Amniotic epithelial cell (primary cell): ENCODE measurements at regions not wholly inside any gene's neighbourhood (a gene's known extent, or its start where the extent isn't known, plus 50 kb on each side); places are given as distances from the start of the nearest gene placed in this dataset.
A peak's percentile ranks its signal among the peaks of the same experiment; 100 is the strongest.

ENCODE experiments used
- DNase-seq: peaks from one replicate; pipeline ENCODE4 v3.0.0-alpha.2; 2010; ENCODE audit warnings: low read depth

GRCh38 chr9:95615246-95615645 lies 98.5 kb upstream of the PTCH1 start:
- DNase-seq = no peak

- DNase-seq = no peak
Observed at GRCh38 chr9:95613670-95614069, 96.9 kb upstream of the PTCH1 start.

GRCh38 chr9:95611354-95611753 lies 94.6 kb upstream of the PTCH1 start:
- DNase-seq = no peak

GRCh38 chr9:95610006-95610785 lies 93.4 kb upstream of the PTCH1 start:
- no peak for DNase-seq

- no peak for DNase-seq
Observed at GRCh38 chr9:95609426-95609825, 92.7 kb upstream of the PTCH1 start.

GRCh38 chr9:95608341-95608740 lies 91.6 kb upstream of the PTCH1 start:
- no peak for DNase-seq

GRCh38 chr9:95607507-95607906 lies 90.7 kb upstream of the PTCH1 start:
- no peak for DNase-seq

GRCh38 chr9:95606489-95607350 lies 89.9 kb upstream of the PTCH1 start:
- DNase-seq = peak; percentile 22

GRCh38 chr9:95605816-95606488 lies 89.2 kb upstream of the PTCH1 start:
- no peak for DNase-seq

- no peak for DNase-seq
Observed at GRCh38 chr9:95605101-95605500, 88.3 kb upstream of the PTCH1 start.

GRCh38 chr9:95598236-95598635 lies 81.5 kb upstream of the PTCH1 start:
- DNase-seq = peak; percentile 5

- no peak for DNase-seq
Observed at GRCh38 chr9:95595721-95596295, 79.0 kb upstream of the PTCH1 start.

- no peak for DNase-seq
Observed at GRCh38 chr9:95592931-95593330, 76.2 kb upstream of the PTCH1 start.

- no peak for DNase-seq
Observed at GRCh38 chr9:95588724-95589588, 72.2 kb upstream of the PTCH1 start.

GRCh38 chr9:95587021-95587964 lies 70.5 kb upstream of the PTCH1 start:
- no peak for DNase-seq

GRCh38 chr9:95586326-95586725 lies 69.6 kb upstream of the PTCH1 start:
- no peak for DNase-seq

- DNase-seq = no peak
Observed at GRCh38 chr9:95585824-95586223, 69.1 kb upstream of the PTCH1 start.

- DNase-seq = no peak
Observed at GRCh38 chr9:95584176-95584575, 67.4 kb upstream of the PTCH1 start.

GRCh38 chr9:95581900-95582299 lies 65.1 kb upstream of the PTCH1 start:
- DNase-seq = no peak
